GM12873 (cell line): ENCODE measurements at regions not wholly inside any gene's neighbourhood (a gene's known extent, or its start where the extent isn't known, plus 50 kb on each side); places are given as distances from the start of the nearest gene placed in this dataset.

Experiments used
- TF ChIP-seq, protein P1 (sequence below): IDR thresholded peaks from 2 replicates; pipeline ENCODE4 v1.5.1; 2012; ENCODE audit warnings: low read depth, mild to moderate bottlenecking, moderate library complexity, low read length, control low read depth; ENCODE audit not compliant: insufficient read depth; ENCODE audit errors: missing control alignments

DNA sequence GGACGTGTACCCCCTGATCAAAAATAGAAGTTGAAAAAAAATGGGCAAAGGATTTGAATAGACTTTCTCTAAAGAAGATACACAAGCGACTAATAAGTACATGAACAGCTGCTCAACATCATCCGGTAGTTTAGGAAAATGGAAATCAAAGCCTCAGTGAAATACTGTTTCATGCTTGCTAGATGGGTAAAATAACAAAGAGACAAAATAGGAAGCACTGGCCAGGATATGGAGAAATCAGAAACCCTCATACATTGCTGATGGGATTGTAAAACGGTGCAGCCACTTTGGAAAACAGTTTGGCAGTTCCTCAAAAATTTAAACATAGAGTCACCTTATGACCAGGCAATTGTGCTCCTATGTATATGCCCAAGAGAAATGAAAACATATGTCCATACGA is 65.0 kb upstream of the SUB1 start:
- TF ChIP-seq, protein P1, sequence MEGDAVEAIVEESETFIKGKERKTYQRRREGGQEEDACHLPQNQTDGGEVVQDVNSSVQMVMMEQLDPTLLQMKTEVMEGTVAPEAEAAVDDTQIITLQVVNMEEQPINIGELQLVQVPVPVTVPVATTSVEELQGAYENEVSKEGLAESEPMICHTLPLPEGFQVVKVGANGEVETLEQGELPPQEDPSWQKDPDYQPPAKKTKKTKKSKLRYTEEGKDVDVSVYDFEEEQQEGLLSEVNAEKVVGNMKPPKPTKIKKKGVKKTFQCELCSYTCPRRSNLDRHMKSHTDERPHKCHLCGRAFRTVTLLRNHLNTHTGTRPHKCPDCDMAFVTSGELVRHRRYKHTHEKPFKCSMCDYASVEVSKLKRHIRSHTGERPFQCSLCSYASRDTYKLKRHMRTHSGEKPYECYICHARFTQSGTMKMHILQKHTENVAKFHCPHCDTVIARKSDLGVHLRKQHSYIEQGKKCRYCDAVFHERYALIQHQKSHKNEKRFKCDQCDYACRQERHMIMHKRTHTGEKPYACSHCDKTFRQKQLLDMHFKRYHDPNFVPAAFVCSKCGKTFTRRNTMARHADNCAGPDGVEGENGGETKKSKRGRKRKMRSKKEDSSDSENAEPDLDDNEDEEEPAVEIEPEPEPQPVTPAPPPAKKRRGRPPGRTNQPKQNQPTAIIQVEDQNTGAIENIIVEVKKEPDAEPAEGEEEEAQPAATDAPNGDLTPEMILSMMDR, result no peak

DNA sequence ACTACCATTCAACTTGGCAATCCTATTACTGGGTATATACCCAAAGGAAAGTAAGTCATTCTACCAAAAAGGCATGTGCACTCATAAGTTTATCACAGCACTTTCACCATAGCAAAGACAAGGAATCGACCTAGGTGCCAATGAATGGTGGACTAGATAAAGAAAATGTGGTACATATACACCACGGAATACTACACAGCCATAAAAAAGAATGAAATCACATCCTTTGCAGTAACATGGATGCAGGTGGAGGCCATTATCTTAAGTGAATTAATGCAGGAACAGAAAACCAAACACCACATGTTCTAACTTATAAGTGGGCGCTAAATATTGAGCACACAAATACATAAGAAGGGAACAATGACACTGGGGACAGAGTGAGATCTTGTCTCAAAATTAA is 65.8 kb upstream of the SUB1 start:
- TF ChIP-seq, protein P1, result no peak

DNA sequence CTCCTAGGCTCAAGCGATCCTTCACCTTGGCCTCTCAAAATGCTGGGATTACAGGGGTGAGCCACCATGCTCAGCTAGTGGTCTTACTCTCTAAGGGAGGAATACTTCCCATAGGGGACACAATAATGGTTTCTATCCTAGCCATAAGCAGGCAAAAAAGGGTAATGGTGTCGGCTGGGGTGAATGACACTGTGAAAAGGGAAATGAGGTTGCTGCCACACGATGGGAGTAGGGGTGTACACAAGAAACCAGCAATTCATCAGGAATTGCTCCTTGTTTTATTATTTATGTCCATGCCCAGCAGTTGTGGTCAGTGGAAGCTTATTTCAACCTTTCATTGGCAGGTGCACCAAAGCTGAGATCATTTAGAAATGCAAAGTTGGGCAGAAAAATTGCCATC is 70.3 kb upstream of the ZFR start:
- TF ChIP-seq, protein P1, result no peak

DNA sequence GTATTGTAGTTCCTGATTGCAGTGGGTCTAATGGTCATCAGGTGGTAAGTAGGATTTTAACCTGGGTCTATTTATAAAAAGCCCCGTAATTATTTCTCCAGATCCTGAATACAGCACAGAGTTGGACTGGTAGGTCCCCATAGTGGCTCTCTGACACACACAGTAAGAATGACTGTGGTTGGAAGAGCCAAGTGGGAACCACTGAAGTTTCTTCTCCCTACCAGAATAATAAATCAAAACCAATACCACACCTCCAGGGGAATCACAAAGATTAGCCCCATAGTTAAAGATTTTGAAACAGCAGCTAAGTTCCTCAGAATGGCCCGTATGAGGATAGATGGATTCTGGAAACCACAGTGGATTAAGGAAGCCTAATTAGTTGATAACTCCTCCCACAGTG is 68.4 kb upstream of the ZFR start:
- TF ChIP-seq, protein P1, result no peak

DNA sequence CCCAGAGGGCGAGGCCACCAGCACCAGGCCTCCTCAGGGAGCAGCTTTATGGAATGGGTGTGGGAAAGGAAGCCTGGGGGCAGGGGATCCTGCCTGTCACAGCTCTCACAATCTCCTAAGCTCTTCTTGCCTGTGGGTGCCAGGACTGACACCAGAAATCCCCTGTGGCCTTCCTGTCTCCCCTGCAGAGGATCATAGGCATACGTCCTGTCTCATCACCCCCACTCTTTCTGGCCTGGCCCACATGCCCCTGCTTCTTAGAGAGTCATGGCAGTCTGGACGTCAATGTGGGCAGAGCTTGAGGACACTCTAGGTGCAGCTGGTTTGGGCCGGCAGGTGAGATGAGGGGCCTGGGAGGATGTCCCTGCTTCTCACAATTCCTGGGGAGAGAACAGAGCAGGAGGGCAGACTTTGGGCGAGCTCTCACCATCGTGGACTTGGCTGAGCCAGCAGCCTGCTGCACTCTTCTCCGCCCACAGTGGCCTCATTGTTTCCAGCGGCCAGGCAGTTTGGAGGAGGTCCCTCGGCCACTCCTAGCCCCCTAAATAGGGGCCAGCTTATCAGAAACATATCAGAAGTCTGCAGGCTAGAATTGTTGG is 67.3 kb upstream of the ZFR start:
- TF ChIP-seq, protein P1, result no peak

DNA sequence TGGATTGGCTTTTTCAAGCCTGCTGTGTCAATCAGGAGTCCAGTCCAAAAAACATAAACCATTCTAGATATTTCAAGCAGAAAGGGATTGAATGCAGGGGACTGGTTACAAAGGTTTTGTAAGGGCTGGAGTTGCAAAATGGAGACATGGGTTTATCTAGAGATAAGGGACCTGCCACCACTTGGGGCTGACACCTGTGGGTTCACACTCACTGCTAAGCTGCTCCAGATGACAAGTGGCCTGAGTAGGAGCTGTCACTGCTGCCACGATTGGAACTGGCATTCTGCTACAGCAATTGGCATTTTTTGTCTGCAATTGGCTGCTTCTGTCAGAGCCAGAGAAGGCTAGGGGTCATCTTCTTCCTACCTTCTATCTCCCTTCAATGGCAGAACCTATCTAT is 66.3 kb upstream of the ZFR start:
- TF ChIP-seq, protein P1, result no peak

DNA sequence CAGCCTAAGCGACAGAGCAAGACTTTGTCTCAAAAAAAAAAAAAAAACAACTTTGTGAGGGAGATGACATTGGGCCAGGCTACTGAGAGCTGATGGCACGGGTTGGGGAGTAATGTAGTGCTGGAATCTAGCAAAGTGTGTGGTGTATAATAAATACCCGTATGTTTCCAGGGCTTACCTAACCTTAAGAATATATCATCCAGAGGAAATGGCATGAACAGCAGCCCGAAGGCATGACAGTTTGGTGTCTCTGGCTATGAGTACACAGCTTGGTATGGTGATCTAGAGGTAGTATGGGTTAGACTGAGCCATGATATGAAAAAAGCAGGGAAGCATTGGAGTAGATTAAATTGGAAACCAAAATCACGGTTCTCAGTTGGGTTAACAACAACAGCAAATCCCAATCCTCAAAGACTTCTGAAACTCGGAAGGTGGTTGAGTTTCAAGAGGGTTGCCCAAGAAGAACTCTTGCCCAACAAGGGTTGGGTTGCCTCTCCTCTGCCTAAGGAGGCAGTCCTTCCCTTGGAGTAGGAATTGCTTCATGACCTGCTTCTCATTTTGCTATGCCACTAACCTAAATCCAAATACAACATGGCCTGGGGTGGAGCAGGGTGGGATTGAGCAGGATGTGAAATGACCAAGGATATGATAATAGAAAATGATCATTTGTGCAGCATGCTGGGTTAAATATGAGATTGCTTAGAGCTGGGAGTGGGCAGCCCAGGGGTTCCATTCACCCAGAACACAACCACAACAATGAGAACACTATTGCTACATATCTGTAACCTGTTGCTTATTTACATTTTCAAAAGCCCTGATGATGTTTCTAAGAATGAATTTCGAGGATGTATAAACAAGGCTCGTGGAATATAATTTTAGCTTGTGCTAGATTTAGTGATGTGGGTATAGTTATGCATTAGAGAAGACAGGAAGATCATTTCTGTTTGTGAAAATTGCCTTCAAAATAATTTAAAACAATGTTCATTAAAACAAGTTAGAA is 64.6 kb upstream of the ZFR start:
- TF ChIP-seq, protein P1, result no peak
